ENCODE measurements at regions not wholly inside any gene's neighbourhood (a gene's known extent, or its start where the extent isn't known, plus 50 kb on each side); places are given as distances from the start of the nearest gene placed in this dataset.
"Not testable (repeated sequence)": the region's sequence is repeated elsewhere in the genome, so short reads cannot be mapped to it uniquely, and the experiment has no call there.

DNA sequence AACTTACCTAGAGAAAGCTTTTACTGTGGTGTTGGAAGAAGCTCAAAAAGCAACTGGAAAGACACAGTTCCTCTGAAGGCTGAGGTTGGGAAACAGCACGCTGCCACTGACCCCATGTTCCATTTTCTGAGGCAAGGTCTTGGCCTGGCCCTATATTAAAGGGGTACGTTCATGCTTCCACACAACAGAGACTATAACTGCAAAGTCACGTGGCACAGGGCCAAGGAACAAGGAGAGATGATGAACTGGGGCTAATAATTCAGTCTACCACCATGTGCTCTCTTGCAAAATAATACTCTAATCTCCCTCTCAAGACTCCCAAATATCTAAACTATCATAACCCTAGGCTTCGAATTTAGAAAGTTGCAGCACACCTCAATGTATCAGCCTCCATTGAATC lies 381.6 kb downstream of the DSEL start:
- H3K27me3 ChIP-seq (ENCODE audit: control insufficient read depth, insufficient read depth, low read length, poor library complexity, severe bottlenecking) = no peaks in the 10 kb centered on the region
- H3K36me3 ChIP-seq (ENCODE audit: control insufficient read depth, insufficient read depth, low read length) = no peaks in the 10 kb centered on the region
- no peaks in the 10 kb centered on the region for H3K9me3 ChIP-seq (ENCODE audit: control insufficient read depth, low read length)
- H3K4me1 ChIP-seq (ENCODE audit: control insufficient read depth, insufficient read depth, low read length) = no peaks in the 10 kb centered on the region
- no peak overlapping the region for H3K27ac ChIP-seq (ENCODE audit: insufficient read depth, low read depth, low read length, poor library complexity, severe bottlenecking)
- WGBS, 2 experiments = 93 to 95% methylated on average over 4 of the region's 4 CpGs
- H3K4me3 ChIP-seq (ENCODE audit: insufficient read depth, low read depth, low read length) = no peak overlapping the region

DNA sequence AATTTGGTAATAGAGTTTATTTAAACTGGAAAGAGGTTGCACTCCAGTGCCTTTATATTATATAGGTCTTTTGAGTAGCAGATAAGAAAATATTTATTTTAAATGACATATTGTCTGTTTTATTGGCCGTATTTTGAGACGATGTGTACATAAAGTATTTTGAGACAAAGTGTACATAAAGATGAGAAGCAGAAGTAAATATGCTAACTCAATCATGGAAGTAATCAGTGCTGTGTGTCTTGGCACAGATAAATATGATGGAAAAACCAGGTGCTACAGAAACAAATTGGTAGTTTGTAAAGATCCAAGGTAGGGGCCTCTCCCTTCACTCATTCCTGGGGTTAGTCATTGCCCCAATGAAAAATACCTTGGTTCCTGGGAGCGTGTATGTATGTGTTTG lies 382.9 kb downstream of the DSEL start:
- Histone ChIP-seq H3K9me3 (ENCODE audit: control insufficient read depth, low read length) (no peaks in the 10 kb centered on the region), H3K36me3 (ENCODE audit: control insufficient read depth, insufficient read depth, low read length) (no peaks in the 10 kb centered on the region), H3K27me3 (ENCODE audit: control insufficient read depth, insufficient read depth, low read length, poor library complexity, severe bottlenecking) (no peaks in the 10 kb centered on the region), H3K4me1 (ENCODE audit: control insufficient read depth, insufficient read depth, low read length) (no peaks in the 10 kb centered on the region), H3K4me3 (ENCODE audit: insufficient read depth, low read depth, low read length) (no peak overlapping the region), H3K27ac (ENCODE audit: insufficient read depth, low read depth, low read length, poor library complexity, severe bottlenecking) (no peak overlapping the region)
- 98 to 100% methylated on average over 2 of the region's 3 CpGs for WGBS, 2 experiments

GRCh38 chr18:67132919-67133318 lies 383.6 kb downstream of the DSEL start:
- H3K36me3 ChIP-seq (ENCODE audit: control insufficient read depth, insufficient read depth, low read length) = no peaks in the 10 kb centered on the region
- H3K4me1 ChIP-seq (ENCODE audit: control insufficient read depth, insufficient read depth, low read length) = no peaks in the 10 kb centered on the region
- no peak overlapping the region for H3K27ac ChIP-seq (ENCODE audit: insufficient read depth, low read depth, low read length, poor library complexity, severe bottlenecking)
- no peaks in the 10 kb centered on the region for H3K27me3 ChIP-seq (ENCODE audit: control insufficient read depth, insufficient read depth, low read length, poor library complexity, severe bottlenecking)
- WGBS, 2 experiments = 100% methylated on average over 2 of the region's 2 CpGs; no CpG with 5 or more reads in 1 of the 2 experiments
- no peak overlapping the region for H3K4me3 ChIP-seq (ENCODE audit: insufficient read depth, low read depth, low read length)
- no peaks in the 10 kb centered on the region for H3K9me3 ChIP-seq (ENCODE audit: control insufficient read depth, low read length)

DNA sequence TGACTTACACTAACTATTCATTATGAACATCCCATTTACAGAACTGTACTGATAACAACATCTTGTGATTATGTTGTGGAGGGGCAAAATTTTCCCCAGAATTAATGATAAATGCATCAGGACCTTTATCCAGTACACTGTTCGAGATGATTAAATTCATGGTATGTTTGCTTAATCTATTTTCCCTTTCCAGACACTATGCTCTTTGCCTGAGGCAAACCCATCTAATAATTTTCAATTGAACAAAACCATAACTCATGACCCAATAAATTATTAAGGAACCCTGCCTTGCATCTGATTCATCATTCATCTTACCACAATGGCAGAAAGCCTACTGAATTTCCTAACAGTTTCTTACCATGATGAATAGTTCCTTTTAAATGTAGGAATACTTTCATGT lies 385.0 kb downstream of the DSEL start:
- no peaks in the 10 kb centered on the region for H3K36me3 ChIP-seq (ENCODE audit: control insufficient read depth, insufficient read depth, low read length)
- H3K4me3 ChIP-seq (ENCODE audit: insufficient read depth, low read depth, low read length) = no peak overlapping the region
- H3K4me1 ChIP-seq (ENCODE audit: control insufficient read depth, insufficient read depth, low read length) = no peaks in the 10 kb centered on the region
- no peak overlapping the region for H3K27ac ChIP-seq (ENCODE audit: insufficient read depth, low read depth, low read length, poor library complexity, severe bottlenecking)
- 100% methylated on average over 1 of the region's 1 CpG for WGBS, 2 experiments
- H3K9me3 ChIP-seq (ENCODE audit: control insufficient read depth, low read length) = no peaks in the 10 kb centered on the region
- no peaks in the 10 kb centered on the region for H3K27me3 ChIP-seq (ENCODE audit: control insufficient read depth, insufficient read depth, low read length, poor library complexity, severe bottlenecking)

GRCh38 chr18:67126751-67127150 lies 389.8 kb downstream of the DSEL start:
- H3K36me3 ChIP-seq (ENCODE audit: control insufficient read depth, insufficient read depth, low read length); H3K27ac ChIP-seq (ENCODE audit: insufficient read depth, low read depth, low read length, poor library complexity, severe bottlenecking); H3K4me1 ChIP-seq (ENCODE audit: control insufficient read depth, insufficient read depth, low read length); H3K9me3 ChIP-seq (ENCODE audit: control insufficient read depth, low read length); H3K4me3 ChIP-seq (ENCODE audit: insufficient read depth, low read depth, low read length); H3K27me3 ChIP-seq (ENCODE audit: control insufficient read depth, insufficient read depth, low read length, poor library complexity, severe bottlenecking): not testable (repeated sequence)
- 94 to 98% methylated on average over 14 to 16 of the region's 32 CpGs for WGBS, 2 experiments

DNA sequence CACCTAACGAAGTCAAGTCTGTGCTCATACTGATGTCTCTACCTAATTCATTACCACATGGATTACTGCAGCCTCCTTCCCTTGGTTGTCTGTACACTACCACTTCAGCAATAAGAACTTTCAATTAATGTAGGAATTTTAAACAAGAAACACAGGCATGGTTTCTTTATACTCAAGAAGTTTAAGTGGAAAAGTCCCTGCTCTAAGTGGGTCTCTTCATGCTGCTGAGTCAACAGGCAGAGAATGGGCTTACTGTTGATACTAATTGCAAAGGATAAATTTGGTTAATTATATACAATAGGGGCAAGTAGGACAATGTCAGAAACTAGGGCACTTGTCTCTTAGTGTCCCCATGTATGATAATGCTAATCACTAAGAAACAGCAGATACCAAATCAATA lies 392.6 kb downstream of the DSEL start:
- no peaks in the 10 kb centered on the region for H3K4me1 ChIP-seq (ENCODE audit: control insufficient read depth, insufficient read depth, low read length)
- H3K27ac ChIP-seq (ENCODE audit: insufficient read depth, low read depth, low read length, poor library complexity, severe bottlenecking) = no peak overlapping the region
- H3K9me3 ChIP-seq (ENCODE audit: control insufficient read depth, low read length) = no peaks in the 10 kb centered on the region
- no peaks in the 10 kb centered on the region for H3K27me3 ChIP-seq (ENCODE audit: control insufficient read depth, insufficient read depth, low read length, poor library complexity, severe bottlenecking)
- no peaks in the 10 kb centered on the region for H3K36me3 ChIP-seq (ENCODE audit: control insufficient read depth, insufficient read depth, low read length)
- WGBS, 2 experiments = 94 to 95% methylated on average over 1 of the region's 1 CpG
- no peak overlapping the region for H3K4me3 ChIP-seq (ENCODE audit: insufficient read depth, low read depth, low read length)

- no peaks in the 10 kb centered on the region for H3K9me3 ChIP-seq (ENCODE audit: control insufficient read depth, low read length)
- no peaks in the 10 kb centered on the region for H3K27me3 ChIP-seq (ENCODE audit: control insufficient read depth, insufficient read depth, low read length, poor library complexity, severe bottlenecking)
- no peak overlapping the region for H3K27ac ChIP-seq (ENCODE audit: insufficient read depth, low read depth, low read length, poor library complexity, severe bottlenecking)
- no peaks in the 10 kb centered on the region for H3K4me1 ChIP-seq (ENCODE audit: control insufficient read depth, insufficient read depth, low read length)
- H3K4me3 ChIP-seq (ENCODE audit: insufficient read depth, low read depth, low read length) = no peak overlapping the region
- no peaks in the 10 kb centered on the region for H3K36me3 ChIP-seq (ENCODE audit: control insufficient read depth, insufficient read depth, low read length)
Observed at GRCh38 chr18:67117804-67118203, 398.7 kb downstream of the DSEL start.

DNA sequence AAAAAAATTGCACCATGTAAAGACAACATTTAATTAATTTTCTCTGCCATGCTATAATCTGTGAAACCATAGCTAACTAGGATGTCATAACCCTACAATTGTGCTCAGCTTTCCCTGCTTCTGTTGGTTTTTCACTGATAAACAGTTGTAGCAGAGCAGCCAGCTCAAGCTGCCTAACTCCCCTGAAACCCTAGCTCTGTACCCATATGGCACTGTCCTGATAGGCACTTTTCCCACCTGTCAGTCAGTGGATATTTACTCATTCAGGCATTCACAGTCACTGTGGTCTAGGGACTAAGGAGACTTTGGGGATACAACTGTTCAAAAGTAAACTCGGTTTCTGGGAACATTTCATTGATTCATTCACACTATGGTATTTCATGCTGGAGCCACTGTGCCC lies 407.0 kb downstream of the DSEL start:
- WGBS, 2 experiments = 93 to 100% methylated on average over 1 of the region's 1 CpG
- Histone ChIP-seq H3K4me1 (ENCODE audit: control insufficient read depth, insufficient read depth, low read length) (no peaks in the 10 kb centered on the region), H3K27me3 (ENCODE audit: control insufficient read depth, insufficient read depth, low read length, poor library complexity, severe bottlenecking) (no peaks in the 10 kb centered on the region), H3K36me3 (ENCODE audit: control insufficient read depth, insufficient read depth, low read length) (no peaks in the 10 kb centered on the region), H3K4me3 (ENCODE audit: insufficient read depth, low read depth, low read length) (no peak overlapping the region), H3K9me3 (ENCODE audit: control insufficient read depth, low read length) (no peaks in the 10 kb centered on the region), H3K27ac (ENCODE audit: insufficient read depth, low read depth, low read length, poor library complexity, severe bottlenecking) (no peak overlapping the region)

- WGBS, 2 experiments = 95 to 99% methylated on average over 3 of the region's 3 CpGs
- Histone ChIP-seq H3K4me1 (ENCODE audit: control insufficient read depth, insufficient read depth, low read length) (no peaks in the 10 kb centered on the region), H3K27me3 (ENCODE audit: control insufficient read depth, insufficient read depth, low read length, poor library complexity, severe bottlenecking) (no peaks in the 10 kb centered on the region), H3K36me3 (ENCODE audit: control insufficient read depth, insufficient read depth, low read length) (no peaks in the 10 kb centered on the region), H3K4me3 (ENCODE audit: insufficient read depth, low read depth, low read length) (no peak overlapping the region), H3K9me3 (ENCODE audit: control insufficient read depth, low read length) (no peaks in the 10 kb centered on the region), H3K27ac (ENCODE audit: insufficient read depth, low read depth, low read length, poor library complexity, severe bottlenecking) (no peak overlapping the region)
Observed at GRCh38 chr18:67108894-67109293, 407.6 kb downstream of the DSEL start.

DNA sequence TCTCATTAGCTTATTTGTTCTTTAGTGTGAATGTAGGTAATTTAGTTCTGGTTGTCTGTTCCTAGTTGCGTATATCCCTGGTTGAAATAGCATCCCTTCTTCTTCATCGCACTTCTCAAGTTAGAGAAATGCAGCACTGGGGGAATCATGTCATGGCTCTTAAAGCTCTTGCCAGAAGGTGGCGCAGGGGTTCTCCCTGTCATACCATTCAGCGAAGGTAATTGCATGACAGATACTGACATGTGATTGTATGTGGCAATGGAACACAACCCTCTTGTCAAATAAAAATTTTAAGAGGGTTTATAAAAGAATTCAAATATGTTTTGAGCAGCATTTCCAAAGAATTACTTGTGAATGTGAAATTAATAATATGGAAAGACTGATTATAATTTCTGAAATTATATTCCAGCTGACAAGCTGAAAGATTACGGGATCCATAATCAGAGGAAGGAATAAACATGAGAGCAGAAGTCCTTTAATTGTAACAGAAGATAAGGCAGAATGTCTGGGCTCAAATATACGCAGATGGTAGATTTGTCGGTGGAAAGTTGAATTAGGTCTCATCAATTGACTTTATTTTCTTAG lies 411.7 kb downstream of the DSEL start:
- Histone ChIP-seq H3K4me1 (ENCODE audit: control insufficient read depth, insufficient read depth, low read length) (no peaks in the 10 kb centered on the region), H3K27me3 (ENCODE audit: control insufficient read depth, insufficient read depth, low read length, poor library complexity, severe bottlenecking) (no peaks in the 10 kb centered on the region), H3K4me3 (ENCODE audit: insufficient read depth, low read depth, low read length) (no peak overlapping the region), H3K36me3 (ENCODE audit: control insufficient read depth, insufficient read depth, low read length) (no peaks in the 10 kb centered on the region), H3K9me3 (ENCODE audit: control insufficient read depth, low read length) (no peaks in the 10 kb centered on the region), H3K27ac (ENCODE audit: insufficient read depth, low read depth, low read length, poor library complexity, severe bottlenecking) (no peak overlapping the region)
- 47 to 51% methylated on average over 7 of the region's 7 CpGs for WGBS, 2 experiments

DNA sequence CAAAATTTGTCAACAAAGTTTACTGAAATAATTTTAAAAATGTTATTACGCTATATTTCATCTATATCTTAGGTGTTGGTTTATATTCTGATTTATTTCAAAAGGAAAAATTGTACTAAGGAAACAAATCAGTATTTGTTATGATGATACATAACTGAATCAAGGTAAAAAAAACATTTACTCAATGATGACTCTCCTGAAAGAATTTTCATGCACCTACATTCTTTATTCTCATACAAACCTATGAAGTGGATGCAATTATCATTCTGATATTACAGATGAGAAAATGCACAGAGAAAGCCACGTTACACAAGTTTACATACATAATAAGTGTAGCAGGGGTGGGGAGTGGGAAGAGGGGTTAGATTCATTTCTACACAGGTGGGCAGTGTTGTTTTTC lies 422.4 kb downstream of the DSEL start:
- WGBS, 2 experiments = no CpG with 5 or more reads among the region's 2 CpGs
- no peaks in the 10 kb centered on the region for H3K36me3 ChIP-seq (ENCODE audit: control insufficient read depth, insufficient read depth, low read length)
- H3K27ac ChIP-seq (ENCODE audit: insufficient read depth, low read depth, low read length, poor library complexity, severe bottlenecking) = no peak overlapping the region
- no peaks in the 10 kb centered on the region for H3K9me3 ChIP-seq (ENCODE audit: control insufficient read depth, low read length)
- no peak overlapping the region for H3K4me3 ChIP-seq (ENCODE audit: insufficient read depth, low read depth, low read length)
- H3K27me3 ChIP-seq (ENCODE audit: control insufficient read depth, insufficient read depth, low read length, poor library complexity, severe bottlenecking) = no peaks in the 10 kb centered on the region
- no peaks in the 10 kb centered on the region for H3K4me1 ChIP-seq (ENCODE audit: control insufficient read depth, insufficient read depth, low read length)

Data from ectodermal cell (in vitro differentiated cells).